SU-DHL-6 (cell line): ENCODE measurements at regions not wholly inside any gene's neighbourhood (a gene's known extent, or its start where the extent isn't known, plus 50 kb on each side); places are given as distances from the start of the nearest gene placed in this dataset.
A peak's percentile ranks its signal among the peaks of the same experiment; 100 is the strongest.

Experiments used
- H2AFZ ChIP-seq: fragments of 200-600 bp; sonication (generic); 2 replicates; pipeline ENCODE4 v1.6.1; 2014; ENCODE audit warnings: low read depth, mild to moderate bottlenecking, moderate library complexity, mixed read lengths, antibody characterized with exemption, low read length; ENCODE audit not compliant: severe bottlenecking
- H3F3A ChIP-seq: fragments of 200-600 bp; shearing (Covaris generic); 2 replicates; pipeline ENCODE4 v1.6.0; 2016; ENCODE audit warnings: antibody characterized with exemption, mild to moderate bottlenecking; ENCODE audit not compliant: insufficient read depth
- H3K27ac ChIP-seq: fragments of 200-600 bp; sonication (generic); 2 replicates; pipeline ENCODE4 v1.5.1; 2016; ENCODE audit warnings: low read depth, mild to moderate bottlenecking, low read length, moderate library complexity, mixed read lengths
- H3K27me3 ChIP-seq: fragments of 200-600 bp; sonication (generic), shearing (Covaris generic); 2 replicates; pipeline ENCODE4 v1.6.0; 2014; ENCODE audit warnings: mild to moderate bottlenecking, low read length
- H3K36me3 ChIP-seq: fragments of 200-600 bp; sonication (generic); 2 replicates; pipeline ENCODE4 v1.6.1; 2014; ENCODE audit warnings: mild to moderate bottlenecking, low read length, mixed read lengths
- H3K4me2 ChIP-seq: fragments of 300-600, 200-600 bp; shearing (Covaris generic), sonication (generic); 2 replicates; pipeline ENCODE4 v1.6.0; 2014; ENCODE audit warnings: low read length, low read depth, mild to moderate bottlenecking; ENCODE audit not compliant: poor library complexity, severe bottlenecking
- H3K4me3 ChIP-seq: fragments of 200-600 bp; sonication (generic); 2 replicates; pipeline ENCODE4 v1.5.1; 2014; ENCODE audit warnings: antibody characterized with exemption, low read length, mild to moderate bottlenecking, mixed read lengths; ENCODE audit not compliant: insufficient read depth, poor library complexity, severe bottlenecking
- H3K79me2 ChIP-seq: fragments of 200-600 bp; sonication (generic); 2 replicates; pipeline ENCODE4 v1.6.1; 2014; ENCODE audit warnings: mild to moderate bottlenecking, low read length, moderate library complexity; ENCODE audit not compliant: insufficient read depth
- H3K9ac ChIP-seq: fragments of 200-600 bp; sonication (generic); 2 replicates; pipeline ENCODE4 v1.7.0; 2014; ENCODE audit warnings: mild to moderate bottlenecking, low read length
- H3K9me2 ChIP-seq: fragments of 200-600 bp; sonication (generic); replicated peaks from 2 replicates; pipeline ENCODE4 v1.6.1; 2014; ENCODE audit warnings: low read length; ENCODE audit not compliant: insufficient read depth
- H3K9me3 ChIP-seq: fragments of 200-600 bp; sonication (generic); 2 replicates; pipeline ENCODE4 v1.6.1; 2014; ENCODE audit warnings: low read length, mixed read lengths; ENCODE audit not compliant: insufficient read depth
- H4K20me1 ChIP-seq: fragments of 200-600 bp; sonication (generic); 2 replicates; pipeline ENCODE4 v1.6.1; 2014; ENCODE audit warnings: low read depth, mild to moderate bottlenecking, antibody characterized with exemption, low read length, moderate library complexity, mixed read lengths
- CTCF ChIP-seq: fragments of 200-600 bp; sonication (generic); IDR thresholded peaks from one replicate; pipeline ENCODE4 v1.5.1; 2017; ENCODE audit warnings: antibody characterized with exemption, mild to moderate bottlenecking, low read length, moderate library complexity; ENCODE audit not compliant: insufficient read depth, poor library complexity, severe bottlenecking
- EZH2phosphoT487 ChIP-seq: fragments of 200-600 bp; sonication (generic), shearing (Covaris generic); conservative IDR thresholded peaks from 2 replicates; pipeline ENCODE4 v1.6.1; 2018; ENCODE audit warnings: mild to moderate bottlenecking, antibody characterized with exemption, low read length, moderate library complexity, mixed read lengths

- Histone ChIP-seq H3K36me3 (no peaks in the 10 kb centered on the region), H3K9ac (no peak overlapping the region), H3K4me2 (no peak overlapping the region), H4K20me1 (no peaks in the 10 kb centered on the region), H3K79me2 (no peaks in the 10 kb centered on the region), H3K9me2 (no peaks in the 10 kb centered on the region), H3F3A (no peaks in the 10 kb centered on the region), H3K27me3 (no peaks in the 10 kb centered on the region), H3K9me3 (no peaks in the 10 kb centered on the region), H3K27ac (no peak overlapping the region), H3K4me3 (no peak overlapping the region), H2AFZ (peak overlapping the region; percentile 46)
- TF ChIP-seq EZH2phosphoT487 (no peak), CTCF (no peak)
Observed at GRCh38 chr4:31106419-31106818, 386.2 kb downstream of the PCDH7 start.

GRCh38 chr4:31107362-31107761 lies 387.2 kb downstream of the PCDH7 start:
- peak overlapping the region; percentile 37 for H2AFZ ChIP-seq
- no peaks in the 10 kb centered on the region for H3F3A ChIP-seq
- no peaks in the 10 kb centered on the region for H3K27me3 ChIP-seq
- H3K9me2 ChIP-seq = no peaks in the 10 kb centered on the region
- H3K4me2 ChIP-seq = no peak overlapping the region
- no peaks in the 10 kb centered on the region for H3K36me3 ChIP-seq
- H3K4me3 ChIP-seq = no peak overlapping the region
- H3K9me3 ChIP-seq = no peaks in the 10 kb centered on the region
- no peak overlapping the region for H3K9ac ChIP-seq
- no peak overlapping the region for H3K27ac ChIP-seq
- H4K20me1 ChIP-seq = no peaks in the 10 kb centered on the region
- no peak for TF ChIP-seq CTCF
- TF ChIP-seq EZH2phosphoT487 = no peak
- H3K79me2 ChIP-seq = no peaks in the 10 kb centered on the region

- no peaks in the 10 kb centered on the region for H3K36me3 ChIP-seq
- no peaks in the 10 kb centered on the region for H4K20me1 ChIP-seq
- H3K27ac ChIP-seq = no peak overlapping the region
- no peak overlapping the region for H3K4me3 ChIP-seq
- H3K4me2 ChIP-seq = no peak overlapping the region
- no peaks in the 10 kb centered on the region for H3K27me3 ChIP-seq
- H3K9me2 ChIP-seq = no peaks in the 10 kb centered on the region
- no peaks in the 10 kb centered on the region for H3K9me3 ChIP-seq
- TF ChIP-seq EZH2phosphoT487 = no peak
- TF ChIP-seq CTCF = no peak
- no peak overlapping the region for H3K9ac ChIP-seq
- no peaks in the 10 kb centered on the region for H3K79me2 ChIP-seq
- no peaks in the 10 kb centered on the region for H3F3A ChIP-seq
- no peak overlapping the region for H2AFZ ChIP-seq
Observed at GRCh38 chr4:31108762-31109161, 388.6 kb downstream of the PCDH7 start.
